ENCODE measurements at regions not wholly inside any gene's neighbourhood (a gene's known extent, or its start where the extent isn't known, plus 50 kb on each side); places are given as distances from the start of the nearest gene placed in this dataset.

DNA sequence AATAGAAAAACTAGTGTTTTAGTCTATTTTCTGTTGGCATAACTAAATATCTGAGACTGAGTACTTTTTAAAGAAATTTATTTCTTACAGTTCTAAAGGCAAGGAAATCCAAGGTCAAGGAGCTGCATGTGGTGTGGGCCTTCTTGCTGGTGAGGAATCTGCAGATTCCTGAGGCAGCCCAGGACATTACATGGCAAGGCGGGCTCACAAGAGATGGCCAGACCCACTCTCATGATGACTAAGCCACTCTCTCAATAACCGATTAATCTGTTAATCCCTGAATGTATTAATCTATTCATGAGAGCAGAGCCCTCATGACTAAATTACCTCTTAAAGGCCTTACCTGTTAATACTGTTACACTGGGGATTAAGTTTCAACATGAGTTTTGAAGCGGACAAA, 340.8 kb downstream of the GRXCR1 start:
- TF ChIP-seq, protein P1, sequence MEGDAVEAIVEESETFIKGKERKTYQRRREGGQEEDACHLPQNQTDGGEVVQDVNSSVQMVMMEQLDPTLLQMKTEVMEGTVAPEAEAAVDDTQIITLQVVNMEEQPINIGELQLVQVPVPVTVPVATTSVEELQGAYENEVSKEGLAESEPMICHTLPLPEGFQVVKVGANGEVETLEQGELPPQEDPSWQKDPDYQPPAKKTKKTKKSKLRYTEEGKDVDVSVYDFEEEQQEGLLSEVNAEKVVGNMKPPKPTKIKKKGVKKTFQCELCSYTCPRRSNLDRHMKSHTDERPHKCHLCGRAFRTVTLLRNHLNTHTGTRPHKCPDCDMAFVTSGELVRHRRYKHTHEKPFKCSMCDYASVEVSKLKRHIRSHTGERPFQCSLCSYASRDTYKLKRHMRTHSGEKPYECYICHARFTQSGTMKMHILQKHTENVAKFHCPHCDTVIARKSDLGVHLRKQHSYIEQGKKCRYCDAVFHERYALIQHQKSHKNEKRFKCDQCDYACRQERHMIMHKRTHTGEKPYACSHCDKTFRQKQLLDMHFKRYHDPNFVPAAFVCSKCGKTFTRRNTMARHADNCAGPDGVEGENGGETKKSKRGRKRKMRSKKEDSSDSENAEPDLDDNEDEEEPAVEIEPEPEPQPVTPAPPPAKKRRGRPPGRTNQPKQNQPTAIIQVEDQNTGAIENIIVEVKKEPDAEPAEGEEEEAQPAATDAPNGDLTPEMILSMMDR (IDR thresholded peaks at IDR 0.05), result no peak
- no peak for TF ChIP-seq POLR2A (IDR thresholded peaks at IDR 0.05)

Measured in uterus (tissue), 2 donors.